GM03348 (cell line): ENCODE measurements at regions not wholly inside any gene's neighbourhood (a gene's known extent, or its start where the extent isn't known, plus 50 kb on each side); places are given as distances from the start of the nearest gene placed in this dataset.

Experiments
- DNase-seq: peaks from one replicate; pipeline ENCODE4 v3.0.0; 2012; ENCODE audit warnings: low spot score

GRCh38 chrY:7464742-7465141 is 553.2 kb upstream of the AMELY start:
- no peak for DNase-seq

- DNase-seq = no peak
Measured at GRCh38 chrY:7463711-7464110, 552.2 kb upstream of the AMELY start.

GRCh38 chrY:7463196-7463595 is 551.6 kb upstream of the AMELY start:
- no peak for DNase-seq

DNA sequence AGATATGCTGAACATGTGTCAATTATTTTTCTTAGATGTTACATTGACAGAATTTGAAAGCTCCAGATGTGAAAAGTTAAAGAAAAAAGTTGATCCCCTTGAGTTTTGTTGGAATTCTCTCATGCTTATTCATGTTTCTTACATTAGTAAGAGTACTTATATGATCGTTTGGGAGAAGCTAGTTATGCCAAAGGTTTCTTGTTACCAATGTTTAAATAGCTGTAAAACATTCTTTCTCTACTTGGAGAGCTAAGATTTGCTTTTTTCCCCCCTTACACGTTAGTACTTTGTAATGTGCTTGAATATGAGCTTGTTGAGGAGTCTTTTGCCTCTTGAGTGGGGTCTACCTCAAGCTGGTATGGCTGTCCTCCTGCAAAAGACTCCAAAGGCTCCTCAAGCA is 551.1 kb upstream of the AMELY start:
- no peak for DNase-seq

GRCh38 chrY:7461873-7462525 is 550.4 kb upstream of the AMELY start:
- peak; percentile 19 for DNase-seq

DNA sequence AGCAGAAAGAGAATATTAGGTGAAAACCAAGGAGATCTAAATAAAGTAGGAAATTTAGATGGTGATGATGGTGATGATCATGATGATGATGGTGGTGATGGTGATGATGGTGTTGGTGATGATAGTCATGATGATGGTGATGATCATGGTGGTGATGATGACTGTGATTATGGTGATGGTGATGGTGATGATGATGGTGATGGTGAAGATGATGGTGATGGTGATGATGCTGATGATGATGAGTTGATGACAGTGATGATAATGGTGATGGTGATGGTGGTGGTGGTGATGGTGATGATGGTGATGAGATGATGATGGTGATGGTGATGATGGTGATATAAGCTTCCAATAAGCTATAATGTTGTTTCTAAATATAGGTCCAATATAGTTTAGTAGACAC is 548.2 kb upstream of the AMELY start:
- no peak for DNase-seq

DNA sequence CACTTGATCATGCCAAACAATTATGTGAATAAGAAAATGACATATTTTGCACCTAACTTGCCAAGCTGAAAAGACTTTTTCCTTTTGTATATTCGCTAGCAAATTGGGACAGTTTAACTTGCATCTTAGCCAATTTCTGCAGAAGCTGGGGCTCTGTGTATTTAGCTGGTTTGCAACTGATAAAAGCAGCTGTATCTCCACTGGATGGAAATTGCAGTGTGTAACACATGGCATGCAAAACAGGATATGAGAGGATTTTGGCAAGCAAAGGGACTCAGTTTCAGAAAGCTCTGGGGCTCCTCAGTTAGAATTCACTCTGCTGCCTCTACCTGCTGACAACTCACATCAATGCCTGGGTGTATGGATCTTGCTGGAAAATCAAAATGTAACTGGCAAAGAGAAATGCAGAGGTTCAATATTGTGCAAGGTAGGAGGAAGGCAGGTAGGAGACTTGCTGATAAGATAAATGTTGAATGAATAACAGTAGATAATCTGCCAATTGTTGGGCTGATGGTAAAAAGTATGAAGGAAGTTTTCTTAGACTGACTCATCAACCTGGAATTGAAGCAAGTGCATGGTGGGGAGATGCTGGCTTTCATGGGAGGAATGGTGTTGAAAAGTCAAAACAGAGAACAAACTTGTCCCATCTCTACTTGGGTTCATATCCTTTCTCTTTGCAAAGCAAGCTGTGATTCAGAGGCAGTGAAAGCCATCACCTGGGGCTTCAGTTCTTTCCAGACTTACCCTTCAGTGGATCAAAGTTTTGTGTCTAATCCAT is 546.9 kb upstream of the AMELY start:
- no peak for DNase-seq

DNA sequence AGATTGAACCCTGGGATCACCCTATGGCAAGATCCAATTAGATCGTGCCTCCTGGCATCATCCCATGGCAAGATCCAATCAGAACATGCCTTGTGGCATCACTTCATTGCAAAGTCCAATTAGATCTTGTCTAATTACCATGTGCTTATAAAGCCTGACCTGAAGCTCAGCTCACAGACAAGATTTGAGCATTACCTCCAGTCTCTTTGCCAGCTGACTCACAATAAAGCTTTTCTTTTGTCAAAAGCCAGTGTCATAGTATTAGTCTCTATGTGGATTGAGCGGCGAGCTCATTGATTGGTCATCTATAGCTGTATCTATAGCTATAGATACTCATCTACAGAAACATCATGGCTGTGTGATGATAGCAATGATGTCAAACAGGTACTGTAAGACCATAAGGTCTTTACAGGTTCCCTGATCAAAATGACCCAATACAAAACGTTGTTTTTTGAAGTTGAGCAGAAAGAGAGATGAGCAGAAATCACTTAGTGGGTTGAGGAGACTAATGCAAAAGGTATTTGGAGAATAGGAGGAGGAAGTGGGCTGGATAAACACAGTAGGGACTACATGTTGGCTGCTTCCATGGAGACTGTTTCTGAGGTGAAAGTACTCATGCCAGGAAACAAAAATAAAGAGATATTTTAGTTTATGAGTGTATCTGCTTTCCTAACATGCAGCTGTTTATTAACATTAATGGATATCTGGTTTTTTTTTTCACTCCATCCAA is 545.9 kb upstream of the AMELY start:
- DNase-seq = no peak

GRCh38 chrY:7455626-7456025 is 544.1 kb upstream of the AMELY start:
- DNase-seq = no peak

GRCh38 chrY:7453336-7453735 is 541.8 kb upstream of the AMELY start:
- no peak for DNase-seq

DNA sequence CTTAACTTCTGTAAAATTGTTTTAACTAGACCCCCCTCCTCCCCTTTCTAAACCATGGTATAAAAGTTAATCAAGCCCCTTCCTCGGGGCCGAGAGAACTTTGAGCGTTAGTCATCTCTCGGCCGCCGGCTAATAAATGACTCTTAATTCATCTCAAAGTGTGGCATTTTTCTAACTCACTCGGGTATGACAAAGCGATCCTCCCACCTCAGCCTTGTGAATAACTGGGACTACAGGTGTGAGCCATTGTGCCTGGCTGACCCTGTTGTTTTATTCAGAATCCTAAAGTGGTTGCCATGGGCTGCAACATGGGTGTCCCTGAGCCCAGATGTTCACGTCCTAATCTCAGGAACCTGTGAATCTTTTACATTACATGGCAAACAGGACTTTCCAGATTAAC is 540.7 kb upstream of the AMELY start:
- no peak for DNase-seq

GRCh38 chrY:7449860-7450259 is 538.3 kb upstream of the AMELY start:
- no peak for DNase-seq

DNA sequence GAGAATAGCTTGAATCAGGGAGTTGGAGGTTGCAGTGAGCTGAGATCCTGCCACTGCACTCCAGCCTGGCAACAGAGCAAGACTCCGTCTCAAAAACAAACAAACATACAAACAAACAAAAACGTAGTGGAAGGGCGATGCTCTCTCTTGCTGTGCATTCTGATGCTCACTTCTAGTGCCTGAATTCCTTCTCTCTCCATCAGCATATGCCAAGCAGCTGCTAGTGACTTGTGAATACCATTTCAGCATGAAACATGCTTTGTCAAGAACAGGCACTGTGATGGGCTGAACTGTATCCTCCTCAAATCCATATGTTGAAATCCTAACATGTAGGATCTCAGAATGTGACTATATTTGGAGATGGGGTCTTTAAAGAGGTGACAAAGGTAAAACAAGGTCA is 537.1 kb upstream of the AMELY start:
- no peak for DNase-seq

GRCh38 chrY:7447881-7448516 is 536.4 kb upstream of the AMELY start:
- peak; percentile 39 for DNase-seq

DNA sequence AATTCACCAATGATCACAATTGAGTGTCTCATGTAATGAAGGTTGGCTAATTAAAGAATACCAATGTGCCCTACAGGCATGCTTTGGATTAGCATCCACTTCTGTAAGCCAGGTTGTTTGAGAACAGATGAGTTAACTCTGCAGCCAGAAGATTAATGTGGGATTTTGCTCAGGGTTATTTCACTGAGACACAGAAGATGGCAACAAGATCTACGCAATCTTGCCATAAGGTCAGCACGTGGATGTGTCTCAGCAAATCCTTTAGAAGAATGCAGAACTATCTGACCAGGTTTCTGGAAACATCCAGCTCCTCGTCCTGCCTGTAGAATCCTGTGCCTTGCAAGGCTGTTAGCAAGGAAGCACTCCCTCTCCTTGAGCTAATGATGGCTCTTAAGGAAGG is 532.6 kb upstream of the AMELY start:
- no peak for DNase-seq

DNA sequence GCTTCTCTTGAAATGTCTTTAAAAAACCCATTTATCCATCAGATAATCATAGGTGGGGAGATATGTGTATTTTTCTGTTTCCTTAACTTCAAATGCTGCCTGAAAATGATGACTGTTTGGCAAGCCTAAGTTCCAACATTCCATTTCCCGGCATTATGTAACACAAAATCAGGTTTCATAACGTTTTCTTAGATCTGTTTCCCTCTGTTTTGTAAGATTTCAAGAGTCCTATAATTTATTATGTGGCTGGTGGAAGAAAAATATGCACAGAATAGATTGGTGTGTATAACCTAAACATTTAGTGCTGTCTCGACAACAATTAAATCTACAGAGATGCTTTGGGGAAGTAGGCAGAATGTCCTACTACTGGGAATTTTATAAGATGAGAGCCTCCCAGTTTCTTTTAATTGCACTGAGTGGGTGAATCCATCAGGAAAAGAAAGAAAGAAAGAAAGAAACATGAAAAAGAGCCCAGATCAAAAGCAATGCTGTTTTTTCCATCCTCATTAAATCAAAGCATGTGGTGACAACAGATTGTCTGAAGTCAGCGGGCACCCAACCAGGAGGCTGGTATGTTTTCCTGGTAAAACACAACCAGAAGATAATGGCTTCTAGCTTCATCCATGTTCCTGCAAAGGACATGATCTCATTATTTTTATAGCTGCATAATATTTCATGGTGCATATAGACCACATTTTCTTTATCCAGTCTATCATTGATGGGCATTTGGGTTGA is 529.4 kb upstream of the AMELY start:
- DNase-seq = no peak

GRCh38 chrY:7437086-7437485 is 525.5 kb upstream of the AMELY start:
- no peak for DNase-seq

- DNase-seq = peak; percentile 39
Measured at GRCh38 chrY:7433817-7434809, 522.6 kb upstream of the AMELY start.

DNA sequence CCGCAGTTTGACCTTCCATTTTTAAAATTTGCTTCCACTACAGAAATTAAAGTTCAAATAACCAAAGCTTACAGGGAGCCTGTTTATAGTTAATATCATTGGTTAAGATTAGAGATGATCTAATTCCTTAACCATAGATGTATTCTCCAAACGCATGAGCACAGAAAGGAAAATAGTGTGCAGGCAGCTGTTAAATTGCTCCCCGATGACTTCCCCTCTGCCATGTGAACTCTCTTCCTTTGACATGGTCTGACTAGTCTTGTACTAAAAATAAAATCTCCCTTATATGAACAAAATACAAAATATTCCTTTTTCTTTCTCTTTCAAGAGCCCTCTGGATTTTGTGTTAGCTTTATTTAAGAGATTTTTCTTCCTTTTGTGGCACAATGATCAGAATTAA is 507.6 kb upstream of the AMELY start:
- DNase-seq = no peak

GRCh38 chrY:7417946-7418345 is 506.4 kb upstream of the AMELY start:
- DNase-seq = no peak

DNA sequence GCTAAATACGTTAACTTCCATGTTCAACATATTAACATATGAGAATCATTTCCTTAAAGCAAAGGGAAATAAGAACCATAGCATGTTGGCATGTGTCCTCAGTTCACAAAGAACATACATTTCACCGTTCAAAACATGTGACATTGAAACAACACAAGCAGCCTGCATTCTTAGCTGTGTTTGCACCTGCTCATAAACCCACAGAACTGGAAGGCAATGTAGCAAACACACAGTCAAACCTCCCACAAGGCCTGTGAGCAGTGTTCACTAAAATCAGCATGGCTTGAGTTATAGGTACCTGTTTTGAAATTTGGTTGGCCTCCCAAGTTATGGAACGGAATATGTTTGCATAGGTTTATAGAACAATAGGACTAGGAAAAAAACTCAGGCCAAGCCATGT is 504.9 kb upstream of the AMELY start:
- no peak for DNase-seq
